ENCODE measurements at regions not wholly inside any gene's neighbourhood (a gene's known extent, or its start where the extent isn't known, plus 50 kb on each side); places are given as distances from the start of the nearest gene placed in this dataset.

- TF ChIP-seq GATA1 (IDR thresholded peaks at IDR 0.05; ENCODE audit: low read depth, low read length) (no peak), POLR2A (IDR thresholded peaks at IDR 0.05; ENCODE audit: low read length) (no peak)
Observed at GRCh38 chr5:118616281-118616680, 372.1 kb downstream of the DTWD2 start.
